ENCODE measurements at regions not wholly inside any gene's neighbourhood (a gene's known extent, or its start where the extent isn't known, plus 50 kb on each side); places are given as distances from the start of the nearest gene placed in this dataset.
"Not testable (repeated sequence)": the region's sequence is repeated elsewhere in the genome, so short reads cannot be mapped to it uniquely, and the experiment has no call there.

DNA sequence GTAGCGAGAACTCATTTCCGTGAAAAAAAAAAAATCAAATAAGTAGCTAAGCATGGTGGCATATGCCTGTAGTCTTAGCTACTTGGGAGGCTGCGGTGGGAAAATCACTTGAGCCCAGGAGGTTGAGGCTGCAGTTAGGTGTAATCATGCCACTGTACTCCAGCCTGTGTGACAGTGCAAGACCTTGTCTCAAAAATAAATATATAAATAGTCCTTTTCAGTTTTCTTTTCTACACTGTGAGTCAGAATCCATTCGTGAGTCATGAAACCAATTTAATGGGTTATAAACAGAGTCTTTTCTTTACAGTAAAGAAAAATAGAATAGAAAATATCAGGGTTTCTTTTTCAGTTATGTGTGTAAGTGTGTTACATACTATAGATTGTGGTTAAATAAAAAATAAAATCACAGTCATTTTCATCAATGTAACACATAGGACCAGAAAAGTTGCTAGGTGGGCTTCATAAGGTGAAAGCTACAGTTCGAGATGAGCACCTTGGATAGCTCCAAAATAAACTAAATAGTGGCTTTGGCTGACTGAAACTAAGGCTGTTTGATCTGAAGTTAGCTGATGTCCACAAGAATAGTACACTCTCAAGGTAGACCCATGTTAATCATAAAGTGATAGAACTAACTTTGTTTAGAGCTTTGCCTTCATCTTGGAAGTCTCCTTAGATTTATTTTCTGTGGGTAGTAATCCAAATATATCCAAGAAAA, 781.1 kb downstream of the GATA3 start:
- no peak for DNase-seq

DNA sequence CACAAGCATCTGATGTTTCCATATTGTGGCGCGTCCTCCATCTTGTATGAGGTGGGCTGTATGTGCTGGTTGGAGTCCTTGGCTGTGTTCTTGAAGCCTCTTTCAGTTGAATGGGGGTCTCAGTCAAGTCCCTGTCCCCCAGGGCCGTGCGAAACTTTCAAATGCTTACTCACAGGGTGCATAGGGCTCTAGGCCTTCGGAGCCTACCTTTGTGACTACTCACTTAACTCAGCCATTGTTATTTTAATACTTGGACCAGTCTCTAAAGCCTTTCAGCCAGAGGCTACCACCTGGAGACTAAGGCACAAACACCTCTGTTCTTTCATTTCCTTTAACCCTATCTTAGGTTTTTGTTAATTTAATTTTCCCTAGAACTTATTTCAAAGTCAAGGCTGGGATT, 785.9 kb downstream of the GATA3 start:
- DNase-seq: no peak

DNA sequence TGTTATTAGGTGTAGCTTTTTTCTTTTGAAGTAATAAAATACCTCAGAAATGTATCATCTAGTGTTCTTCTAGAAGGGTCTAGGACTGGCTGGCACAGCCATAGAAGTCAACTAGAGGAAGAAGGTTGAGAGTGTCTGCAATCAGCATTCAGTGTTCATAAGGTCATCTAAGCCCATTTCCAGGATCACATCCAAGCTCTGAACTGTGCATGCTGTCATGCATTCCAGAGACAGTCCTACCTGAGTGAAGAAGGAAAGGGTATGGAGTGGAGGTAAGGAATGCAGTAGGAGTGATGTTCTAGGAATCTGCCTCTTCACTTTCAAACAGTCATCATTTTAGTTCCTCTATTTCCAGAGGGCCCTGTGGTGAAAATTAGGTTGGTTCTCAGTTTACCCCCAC, 789.7 kb downstream of the GATA3 start:
- no peak for DNase-seq

DNA sequence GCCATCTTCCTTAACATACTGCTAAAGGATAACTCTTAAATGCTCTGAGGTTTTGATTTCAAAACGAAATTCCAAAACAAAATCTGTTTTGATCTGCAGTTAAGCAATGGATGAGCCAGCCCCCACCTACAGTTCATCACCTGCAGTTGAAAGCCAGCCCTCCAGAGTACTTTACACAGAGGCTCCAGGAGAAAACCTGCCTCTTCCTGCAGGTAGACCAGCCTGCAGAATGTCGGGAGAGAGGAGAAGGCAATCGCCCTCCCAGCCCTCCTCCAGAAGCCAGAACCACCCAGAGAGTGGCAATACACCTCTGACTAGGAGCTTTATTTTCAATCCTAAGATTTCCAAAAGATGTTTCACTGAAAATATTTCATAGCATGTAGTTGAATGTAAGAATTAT, 798.1 kb downstream of the GATA3 start:
- DNase-seq: no peak

DNA sequence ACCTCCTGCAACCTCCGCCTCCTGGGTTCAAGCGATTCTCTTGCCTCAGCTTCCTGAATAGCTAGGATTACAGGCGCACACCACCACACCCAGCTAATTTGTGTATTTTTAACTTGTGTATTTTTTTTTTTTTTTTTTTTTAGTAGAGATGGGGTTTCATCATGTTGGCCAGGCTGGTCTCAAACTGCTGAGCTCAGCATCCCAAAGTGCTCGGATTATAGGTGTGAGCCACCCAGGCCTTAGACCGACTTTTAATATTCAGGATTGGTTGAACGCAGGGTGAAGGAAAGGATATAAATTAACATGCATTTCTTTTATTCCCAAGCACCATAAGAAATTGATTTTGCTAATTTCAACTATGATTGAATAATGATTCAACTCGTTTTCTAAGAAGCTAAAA, 798.6 kb downstream of the GATA3 start:
- DNase-seq: no peak

DNA sequence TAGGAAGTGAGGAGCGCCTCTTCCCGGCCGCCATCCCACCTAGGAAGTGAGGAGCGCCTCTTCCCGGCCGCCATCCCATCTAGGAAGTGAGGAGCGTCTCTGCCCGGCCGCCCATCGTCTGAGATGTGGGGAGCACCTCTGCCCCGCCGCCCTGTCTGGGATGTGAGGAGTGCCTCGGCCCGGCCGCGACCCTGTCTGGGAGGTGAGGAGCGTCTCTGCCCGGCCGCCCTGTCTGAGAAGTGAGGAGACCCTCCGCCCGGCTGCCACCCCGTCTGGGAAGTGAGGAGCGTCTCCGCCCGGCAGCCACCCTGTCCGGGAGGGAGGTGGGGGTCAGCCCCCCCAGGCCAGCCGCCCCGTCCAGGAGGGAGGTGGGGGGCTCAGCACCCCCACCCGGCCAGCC, 814.4 kb downstream of the GATA3 start:
- DNase-seq: not testable (repeated sequence)

DNA sequence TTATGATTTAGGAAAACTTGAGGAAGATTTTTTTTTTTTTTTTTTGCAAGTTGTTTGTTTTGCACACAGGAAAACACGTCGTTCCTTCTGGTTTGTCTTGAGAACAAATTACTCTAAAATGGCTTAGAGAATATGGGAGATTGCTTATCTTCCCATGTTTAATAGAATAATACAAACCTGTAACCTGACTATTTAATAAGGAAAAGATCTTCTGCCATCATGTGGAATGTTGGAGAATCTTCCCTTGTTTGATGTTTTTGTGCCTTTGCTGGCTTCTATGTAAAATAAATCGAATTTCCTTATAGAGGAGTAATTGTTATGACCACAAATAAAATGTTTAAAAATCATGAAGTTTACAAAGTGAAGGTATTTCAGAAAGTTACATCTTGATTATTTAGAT, 818.8 kb downstream of the GATA3 start:
- no peak for DNase-seq

DNA sequence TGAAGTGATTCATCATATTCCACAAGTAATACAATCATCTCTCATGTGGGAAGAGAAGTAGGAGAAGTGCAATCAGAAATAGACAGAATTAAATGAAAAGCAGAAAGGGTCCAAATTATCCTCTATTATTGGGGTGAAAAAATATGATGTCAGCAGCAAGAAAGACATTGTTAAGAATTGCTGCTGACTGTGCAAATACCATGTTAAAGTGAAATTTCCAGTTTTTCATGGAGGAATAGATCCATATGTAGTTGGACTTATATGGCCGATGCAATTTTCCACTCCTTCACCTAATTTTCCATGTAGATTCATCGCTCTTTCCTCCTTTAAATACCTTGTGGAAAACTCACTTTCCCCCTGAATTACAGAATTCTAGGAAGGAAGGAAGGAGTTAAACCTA, 819.8 kb downstream of the GATA3 start:
- no peak for DNase-seq

DNA sequence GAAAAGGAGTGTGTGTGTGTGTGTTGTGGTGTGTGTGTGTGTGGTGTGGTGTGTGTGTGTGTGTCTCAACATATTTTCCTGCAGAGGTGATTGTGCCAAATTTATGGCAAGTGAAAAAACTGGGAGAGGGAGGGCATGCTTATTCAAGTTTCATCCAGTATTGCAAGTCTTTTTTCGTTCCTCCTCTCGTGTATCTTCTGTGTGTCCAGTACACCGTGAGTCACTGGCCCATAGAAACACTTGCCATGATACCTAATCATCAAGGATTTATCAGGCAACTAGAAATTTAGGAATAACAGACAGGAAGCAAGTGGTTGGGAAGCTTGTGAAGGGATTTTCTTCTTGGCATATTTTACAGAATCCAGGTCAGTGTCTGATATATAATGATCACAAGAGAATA, 820.5 kb downstream of the GATA3 start:
- DNase-seq: no peak

DNA sequence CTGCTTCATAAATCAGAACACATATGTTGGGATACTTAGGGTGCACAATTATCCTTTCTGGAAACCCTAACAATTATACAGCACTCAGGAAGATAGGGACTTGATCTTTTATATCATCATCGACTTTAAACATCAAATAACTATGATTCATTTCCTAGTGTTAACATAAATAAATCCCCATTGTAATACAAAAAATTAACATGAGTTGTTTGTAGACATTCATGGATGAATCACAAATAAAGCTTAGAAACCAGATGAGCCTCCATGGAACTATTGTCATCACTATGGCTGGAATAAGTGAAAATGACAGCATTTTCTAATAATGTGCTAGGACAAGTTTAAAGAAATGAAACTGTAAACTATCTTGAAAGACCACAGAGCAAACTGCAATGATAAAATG, 821.7 kb downstream of the GATA3 start:
- no peak for DNase-seq

DNA sequence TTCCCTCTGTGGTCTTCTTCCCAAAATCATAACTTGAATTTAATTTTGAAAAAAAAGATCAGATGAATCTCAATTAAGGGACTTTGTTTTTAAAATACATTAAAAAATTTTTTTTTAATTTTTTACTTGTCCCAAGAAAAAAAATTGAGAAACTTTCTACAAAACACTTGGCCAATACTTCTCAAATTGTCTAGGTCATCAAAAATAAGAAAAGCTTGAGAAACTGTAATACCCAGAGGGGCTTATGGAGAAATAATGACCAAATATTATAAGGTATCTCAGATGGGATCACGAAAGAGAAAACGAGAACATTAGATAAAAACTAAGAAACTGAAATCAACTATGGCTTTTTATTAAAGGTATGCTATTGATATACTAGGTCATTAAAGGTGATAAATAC, 835.0 kb downstream of the GATA3 start:
- DNase-seq: no peak

DNA sequence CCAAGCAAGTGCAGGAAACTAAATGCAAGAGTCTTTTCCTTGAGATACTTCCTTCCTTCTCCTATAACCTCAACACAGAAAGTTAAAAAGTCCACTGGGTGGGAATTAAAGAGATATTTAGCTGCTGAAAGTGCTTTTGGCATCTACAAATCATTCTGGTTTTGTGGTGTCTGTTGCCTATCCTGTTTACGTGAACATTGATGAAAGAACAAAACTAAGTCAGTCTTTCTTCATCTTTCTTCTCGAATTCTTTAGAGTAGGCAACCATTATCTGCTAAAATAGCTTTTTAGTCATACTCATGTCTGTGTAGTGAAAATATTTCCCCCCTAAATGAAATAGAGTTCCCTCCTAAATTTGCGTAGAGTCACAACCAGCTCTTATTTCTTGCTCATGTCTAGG, 838.6 kb downstream of the GATA3 start:
- DNase-seq: no peak

DNA sequence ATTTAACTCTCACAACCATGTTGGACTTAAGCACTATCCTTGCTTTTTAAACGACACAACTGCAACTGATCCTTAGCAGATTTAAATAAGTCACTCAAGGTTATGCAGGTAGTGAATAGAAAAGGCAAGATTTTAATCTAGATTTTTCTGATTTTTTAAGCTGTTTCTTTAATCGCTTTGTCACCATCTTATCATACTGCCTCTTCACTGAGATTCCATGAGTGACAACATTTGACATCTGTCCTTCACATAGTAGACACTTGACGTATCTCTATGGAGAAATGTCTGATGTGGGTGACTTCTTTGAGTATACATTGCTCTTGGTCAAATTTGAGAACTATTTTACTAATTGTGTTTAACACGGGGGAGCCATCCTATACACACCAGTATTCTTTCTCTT, 839.7 kb downstream of the GATA3 start:
- no peak for DNase-seq

DNA sequence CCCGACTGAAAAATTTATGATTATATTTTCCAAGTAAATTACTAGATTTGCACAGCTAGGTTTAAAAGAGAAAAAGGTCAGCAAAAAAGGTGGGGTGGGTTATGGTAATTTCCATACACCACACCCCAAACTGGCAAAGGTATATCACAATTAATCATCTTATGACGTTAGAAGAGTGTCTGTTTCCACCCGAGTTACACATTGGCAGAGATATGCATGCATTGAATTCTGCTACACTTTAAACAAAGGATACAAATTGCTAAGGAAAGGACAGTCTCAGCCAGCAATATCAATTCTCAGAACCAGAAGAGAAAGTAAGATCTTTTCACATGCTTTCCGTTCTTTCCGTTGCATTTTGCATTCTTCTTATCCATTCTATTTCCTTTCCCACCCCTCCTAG, 843.3 kb downstream of the GATA3 start:
- DNase-seq: no peak

DNA sequence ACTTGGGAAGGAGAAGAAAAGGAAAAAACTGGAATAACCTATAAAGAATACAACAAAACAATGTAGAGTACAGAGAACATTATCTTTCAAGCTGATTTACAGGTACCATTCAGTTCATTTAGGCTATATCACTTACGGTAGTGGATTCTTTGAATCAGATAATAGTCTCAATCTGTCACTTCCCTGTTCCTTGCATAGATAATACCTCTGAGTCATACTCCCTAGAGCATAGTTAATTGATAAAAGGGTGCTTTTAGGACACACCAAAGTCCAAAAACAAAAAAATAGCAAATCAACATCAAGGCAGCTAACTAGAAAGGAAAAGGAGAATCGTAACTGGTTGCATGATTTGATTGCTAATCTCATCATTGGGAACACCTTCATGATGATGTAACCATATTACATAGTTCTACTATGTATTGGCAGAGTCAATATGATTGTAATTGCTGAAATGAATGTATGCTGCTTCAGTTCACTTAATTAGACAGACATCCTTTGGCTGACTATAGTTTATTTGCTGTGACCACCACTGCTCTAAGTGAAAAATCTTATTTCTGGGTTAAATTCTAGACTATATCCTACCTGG, 844.4 kb downstream of the GATA3 start:
- DNase-seq: no peak

DNA sequence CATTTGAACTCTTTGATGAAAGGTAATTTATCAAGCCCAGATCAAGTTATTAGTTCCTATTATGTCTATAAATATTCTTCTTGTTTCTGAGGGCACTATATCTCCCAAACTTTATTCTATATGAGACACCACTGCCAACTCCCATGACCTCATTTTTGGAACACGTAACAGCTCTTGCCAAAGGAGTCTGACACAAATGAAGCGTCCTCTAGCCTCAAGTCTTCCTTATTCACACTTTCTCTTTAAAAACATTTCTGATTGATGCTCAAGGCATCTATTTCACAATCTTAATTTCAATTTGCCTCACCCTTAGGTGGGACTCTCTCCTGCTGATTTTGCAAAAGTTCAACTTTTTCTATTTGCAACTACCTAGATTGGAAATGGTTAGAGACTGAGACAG, 848.4 kb downstream of the GATA3 start:
- DNase-seq: no peak

DNA sequence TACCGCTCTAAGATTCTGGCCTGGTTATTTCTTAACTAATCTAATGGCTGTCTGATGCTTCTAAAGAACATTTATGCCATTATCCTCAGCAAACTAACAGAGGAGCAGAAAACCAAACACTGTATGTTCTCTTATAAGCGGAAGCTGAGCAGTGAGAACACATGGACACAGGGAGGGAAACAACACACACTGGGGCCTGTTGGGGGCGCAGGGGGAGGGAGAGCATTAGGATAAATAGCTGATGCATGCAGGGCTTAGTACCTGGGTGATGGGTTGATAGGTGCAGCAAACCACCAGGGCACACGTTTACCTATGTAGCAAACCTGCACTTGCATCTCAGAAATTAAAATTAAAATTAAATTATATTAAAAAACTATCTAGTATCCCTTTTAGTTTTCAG, 853.5 kb downstream of the GATA3 start:
- no peak for DNase-seq

DNA sequence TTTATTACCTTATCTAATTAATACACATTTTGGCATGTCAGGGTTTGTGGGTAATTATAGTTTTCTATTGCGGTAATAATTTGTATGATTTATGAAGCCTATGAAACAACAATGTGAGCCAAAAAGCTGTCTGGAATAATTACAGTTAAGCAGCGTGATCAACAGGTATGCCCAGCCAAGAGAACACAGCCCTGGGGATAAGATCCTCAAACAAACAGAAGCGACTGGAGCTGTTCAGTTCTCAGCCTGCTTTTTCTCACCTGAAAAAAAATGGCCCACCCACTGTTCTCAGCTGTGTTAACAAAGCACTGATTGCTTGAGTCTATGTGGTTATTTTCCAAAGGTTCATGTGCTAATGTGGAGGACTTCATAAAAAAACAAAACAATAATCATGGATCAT, 855.8 kb downstream of the GATA3 start:
- DNase-seq: no peak

DNA sequence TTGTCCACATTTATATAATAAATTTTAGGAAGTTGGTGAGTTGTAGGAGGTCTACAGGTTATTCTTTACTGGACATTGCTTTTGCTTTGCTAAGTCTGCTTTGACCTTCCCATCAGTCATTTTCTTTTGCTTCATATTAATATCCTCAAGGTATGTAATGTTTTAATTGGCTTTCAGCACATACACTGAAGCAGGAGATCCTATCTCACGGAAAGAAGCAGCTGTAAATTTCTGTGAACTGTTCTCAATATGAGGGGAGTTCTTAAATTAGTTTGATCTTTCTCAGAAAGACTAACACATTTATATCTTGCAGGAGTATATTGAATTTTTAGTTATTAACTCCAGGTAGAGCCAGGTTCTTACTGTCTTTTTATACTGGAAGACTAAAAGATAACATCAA, 856.5 kb downstream of the GATA3 start:
- no peak for DNase-seq

DNA sequence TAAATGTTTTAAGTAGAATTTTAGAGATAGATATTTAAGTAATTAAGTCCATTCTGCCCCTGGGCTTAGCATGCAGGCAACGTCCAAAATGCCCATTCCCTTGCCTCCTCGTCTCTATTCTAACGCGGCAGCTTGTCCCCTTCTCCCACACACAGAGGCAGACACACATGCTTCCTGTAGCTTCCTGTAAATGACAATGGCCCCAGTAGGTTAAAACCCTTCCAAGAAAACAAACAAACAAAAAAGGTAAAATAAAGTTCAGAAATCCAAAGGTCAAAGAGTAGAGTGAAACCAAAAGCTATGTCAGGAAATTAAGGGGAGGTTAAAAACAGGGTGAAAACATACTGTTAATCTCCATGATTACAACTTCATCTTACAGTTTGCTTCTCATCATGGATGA, 857.6 kb downstream of the GATA3 start:
- no peak for DNase-seq

DNA sequence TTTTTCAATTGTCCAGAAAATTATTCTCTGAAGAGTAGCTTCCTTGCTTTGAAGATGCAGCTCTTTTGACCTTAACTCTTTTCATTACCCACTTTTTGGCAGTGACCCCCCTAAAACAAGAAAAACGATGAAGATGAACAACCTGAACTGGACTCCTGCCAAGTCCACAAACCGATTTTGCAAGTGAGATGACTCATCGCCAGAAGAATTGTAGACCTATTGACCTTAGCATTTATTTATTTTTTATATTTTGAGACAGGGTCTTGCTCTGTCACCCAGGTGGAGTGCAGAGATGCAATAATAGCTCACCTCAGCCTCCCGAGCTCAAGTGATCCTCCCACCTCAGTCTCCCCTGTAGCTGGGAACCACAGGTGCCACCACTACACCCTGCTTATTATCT, 859.2 kb downstream of the GATA3 start:
- DNase-seq: no peak

DNA sequence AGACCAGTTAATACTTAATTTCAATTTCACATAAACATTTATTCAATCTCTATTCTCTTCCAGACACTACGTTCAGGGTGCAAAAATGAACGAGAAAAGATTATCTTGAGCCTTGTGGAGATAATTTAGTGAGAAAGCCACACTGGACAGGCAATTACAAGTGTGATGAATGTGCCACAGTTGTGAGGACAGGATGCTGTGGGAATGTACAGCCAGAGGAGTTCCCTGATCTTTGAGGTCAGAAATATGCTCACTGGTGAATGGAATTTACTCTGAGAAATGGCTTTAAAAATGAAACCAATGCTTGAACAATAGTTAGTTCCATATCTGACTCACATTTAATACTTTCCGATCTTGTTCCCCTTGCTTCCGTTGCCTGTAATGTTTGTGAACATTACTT, 864.8 kb downstream of the GATA3 start:
- DNase-seq: no peak

DNA sequence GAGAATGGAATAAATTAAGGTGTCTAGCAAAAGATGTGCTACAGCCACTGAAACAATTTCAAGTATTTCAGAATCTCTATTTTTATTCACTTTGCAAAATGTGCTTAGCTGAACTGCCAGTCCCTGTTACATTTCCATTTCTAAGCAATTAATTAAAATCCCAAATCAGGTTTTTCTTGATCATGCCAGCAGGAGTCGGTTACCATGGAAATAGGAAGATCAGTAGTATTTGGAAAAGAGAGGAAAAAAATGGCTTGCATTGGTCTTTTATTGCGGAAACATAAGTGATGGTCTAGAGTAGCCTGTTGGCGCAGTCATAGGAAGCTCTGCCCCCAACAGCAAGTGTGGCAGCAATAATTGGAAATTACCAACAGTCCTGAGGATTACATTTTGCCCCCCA, 867.1 kb downstream of the GATA3 start:
- no peak for DNase-seq

DNA sequence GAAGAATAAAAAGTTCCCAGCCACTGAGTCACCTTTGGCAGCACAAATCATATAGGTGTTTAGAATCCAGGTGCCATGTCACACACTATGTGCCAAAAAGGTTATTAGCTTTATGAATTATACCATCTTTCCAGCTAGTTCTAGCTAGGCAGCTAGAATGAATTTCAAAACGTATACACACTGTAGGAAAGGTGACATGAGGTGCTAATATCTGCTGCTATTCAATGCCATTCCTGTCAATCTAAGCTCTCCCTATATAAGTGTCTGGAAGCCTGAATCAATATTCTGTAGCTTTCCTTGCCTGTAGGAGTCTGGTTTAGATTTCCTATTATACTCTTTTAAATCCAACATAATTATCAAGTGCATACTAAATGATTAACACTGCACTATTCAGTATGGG, 868.6 kb downstream of the GATA3 start:
- DNase-seq: no peak

DNA sequence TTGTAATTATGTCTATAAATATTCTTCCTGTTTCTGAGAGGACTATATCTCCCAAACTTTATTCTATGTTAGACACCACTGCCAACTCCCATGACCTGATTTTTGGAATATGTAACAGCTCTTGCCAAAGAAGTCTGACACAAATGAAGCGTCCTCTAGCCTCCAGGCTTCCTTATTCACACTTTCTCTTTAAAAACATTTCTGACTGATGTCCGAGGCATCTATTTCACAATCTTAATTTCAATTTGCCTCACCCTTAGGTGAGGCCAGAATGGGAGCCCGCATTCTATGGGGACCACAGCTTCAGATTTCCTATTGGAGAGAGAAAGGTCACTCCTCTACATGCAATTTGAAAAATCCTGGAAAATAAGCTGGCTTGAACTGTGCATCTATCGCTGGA, 873.2 kb downstream of the GATA3 start:
- DNase-seq: no peak

Data from SIG-M5 (cell line).